NCI-H2171 (cell line): ENCODE measurements at regions not wholly inside any gene's neighbourhood (a gene's known extent, or its start where the extent isn't known, plus 50 kb on each side); places are given as distances from the start of the nearest gene placed in this dataset.

Source experiments
- DNase-seq: peaks from one replicate; lab custom pipeline; 2025; lab: John Stamatoyannopoulos, UW

- DNase-seq: no peak
Observed at GRCh38 chr6:92634561-92634960, 784.8 kb downstream of the EPHA7 start.

GRCh38 chr6:92623431-92623830, 795.9 kb downstream of the EPHA7 start:
- no peak for DNase-seq

DNA sequence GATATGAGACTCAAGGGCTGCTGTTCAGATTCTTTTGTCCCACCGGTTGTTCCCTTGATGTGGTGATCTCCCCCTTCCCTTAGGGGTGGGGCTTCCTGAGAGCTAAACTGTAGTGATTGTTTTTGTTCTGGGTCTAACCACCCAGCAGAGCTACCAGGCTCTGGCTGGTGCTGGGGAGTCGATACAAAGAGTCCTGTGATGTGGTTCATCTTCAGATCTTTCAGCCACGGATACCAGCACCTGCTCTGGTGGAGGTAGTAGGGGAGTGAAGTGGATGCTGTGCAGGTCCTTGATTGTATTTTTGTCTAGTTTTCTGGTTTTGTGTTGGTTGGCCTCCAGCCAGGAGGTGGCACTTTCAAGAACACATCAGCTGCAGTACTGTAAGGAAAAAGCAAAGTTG, 801.6 kb downstream of the EPHA7 start:
- no peak for DNase-seq

GRCh38 chr6:92608751-92609150, 810.6 kb downstream of the EPHA7 start:
- no peak for DNase-seq

DNA sequence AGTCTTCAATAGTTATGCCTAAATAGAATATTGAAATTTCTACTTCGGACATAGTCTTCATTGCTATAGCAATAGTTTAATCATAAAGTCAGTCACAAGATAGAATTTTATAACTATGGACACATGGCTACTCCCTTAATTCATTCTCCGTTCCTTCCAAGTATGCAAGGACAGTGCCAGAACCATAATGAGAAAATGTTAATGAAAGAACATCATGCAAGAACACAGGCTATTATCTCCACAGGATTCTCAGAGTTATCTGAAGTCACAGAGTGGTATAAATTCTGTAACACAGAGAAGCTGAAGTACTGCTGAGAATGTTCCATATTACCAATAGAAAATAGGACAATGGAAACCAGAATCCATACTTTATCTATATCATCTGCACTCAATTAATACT, 826.2 kb downstream of the EPHA7 start:
- DNase-seq: no peak

DNA sequence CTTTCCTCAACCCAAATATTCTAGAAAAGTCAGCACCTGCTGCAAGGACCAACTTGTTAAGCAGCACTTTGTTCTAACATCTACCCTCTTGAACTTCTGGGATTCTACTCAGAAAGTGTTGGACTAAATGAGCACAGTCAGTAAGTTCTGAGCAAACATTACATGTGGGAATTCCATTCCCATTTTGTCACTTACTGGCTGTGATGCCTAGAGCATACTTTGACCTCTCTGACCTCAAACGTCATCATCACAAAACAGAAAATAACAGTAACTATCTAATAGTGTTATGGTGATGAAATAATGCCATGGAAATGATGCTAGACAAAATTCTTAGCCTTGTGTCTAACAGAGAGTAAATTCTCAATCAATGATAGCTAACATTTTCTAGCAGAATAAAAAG, 829.4 kb downstream of the EPHA7 start:
- DNase-seq: no peak

DNA sequence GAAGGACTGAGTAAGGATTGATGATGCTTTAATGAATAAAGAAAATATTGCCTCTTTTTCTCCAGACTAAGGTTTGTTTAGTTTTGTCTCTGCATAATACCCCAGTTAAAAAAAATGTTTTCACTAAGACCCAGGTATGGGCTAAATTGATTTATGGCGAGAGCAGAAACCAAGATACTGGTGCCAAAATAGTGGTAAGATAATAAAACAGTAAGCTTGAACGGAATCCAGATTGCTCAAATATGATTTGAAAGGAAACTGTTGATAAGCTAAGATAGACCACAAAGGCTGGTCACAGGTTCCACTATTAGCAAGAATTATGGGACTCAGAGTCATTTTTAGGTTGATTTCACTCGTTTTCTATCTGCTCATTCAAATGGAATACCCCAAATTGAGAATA, 831.2 kb downstream of the EPHA7 start:
- DNase-seq: no peak

GRCh38 chr6:92587525-92587924, 831.8 kb downstream of the EPHA7 start:
- no peak for DNase-seq

- DNase-seq: no peak
Observed at GRCh38 chr6:92586236-92586977, 833.0 kb downstream of the EPHA7 start.

DNA sequence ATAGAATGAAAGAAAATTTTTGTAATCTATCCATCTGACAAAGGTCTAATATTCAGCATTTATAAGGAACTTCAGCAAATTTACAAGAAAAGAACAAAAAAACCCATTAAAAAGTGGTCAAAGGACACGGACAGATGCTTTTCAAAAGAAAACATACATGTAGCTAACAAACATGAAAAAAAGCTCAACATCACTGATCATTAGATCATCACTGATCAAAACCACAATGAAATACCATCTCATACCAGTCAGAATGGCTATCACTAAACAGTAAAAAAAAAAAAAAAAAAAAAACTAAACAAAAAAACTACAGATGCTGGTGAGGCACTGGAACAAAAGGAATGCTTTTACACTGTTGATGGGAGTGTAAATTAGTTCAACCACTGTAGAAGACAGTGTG, 837.1 kb downstream of the EPHA7 start:
- no peak for DNase-seq

GRCh38 chr6:92577077-92577719, 842.2 kb downstream of the EPHA7 start:
- no peak for DNase-seq

- no peak for DNase-seq
Observed at GRCh38 chr6:92568541-92568940, 850.8 kb downstream of the EPHA7 start.

DNA sequence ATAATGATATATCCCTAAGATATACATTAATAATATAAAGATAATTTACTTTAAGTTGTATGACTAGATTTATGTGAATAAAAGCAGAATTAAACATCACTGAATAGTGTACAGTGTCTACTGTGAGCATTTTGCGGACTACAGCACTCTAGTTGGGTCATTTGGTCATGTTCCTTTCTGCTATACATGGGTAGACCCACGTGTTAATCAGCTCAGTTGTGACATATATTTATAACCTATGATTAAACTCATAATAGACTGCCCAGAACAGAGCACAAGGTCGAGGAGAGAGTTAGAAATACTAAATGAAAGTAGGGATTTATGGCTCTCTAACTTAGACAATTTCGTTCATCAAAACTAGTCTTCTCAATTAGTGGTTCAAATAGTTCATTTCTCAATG, 852.7 kb downstream of the EPHA7 start:
- no peak for DNase-seq

- no peak for DNase-seq
Observed at GRCh38 chr6:92564376-92564775, 855.0 kb downstream of the EPHA7 start.

DNA sequence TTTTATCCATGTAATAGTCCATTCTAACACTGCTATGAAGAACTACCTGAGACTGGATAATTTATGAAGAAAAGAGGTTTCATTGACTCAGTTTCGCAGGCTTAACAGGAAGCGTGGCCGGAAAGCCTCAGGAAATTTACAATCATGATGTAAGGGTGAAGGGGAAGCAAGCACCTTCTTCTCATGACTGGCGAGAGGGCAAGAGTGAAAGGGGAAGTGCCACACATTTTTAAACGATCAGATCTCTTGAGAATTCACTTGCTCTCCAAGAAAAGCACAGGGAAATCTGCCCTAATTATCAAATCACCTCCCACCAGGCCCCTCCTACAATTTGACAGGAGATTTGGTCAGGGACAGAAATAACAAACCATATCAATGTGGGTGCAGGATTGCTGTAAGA, 859.7 kb downstream of the EPHA7 start:
- no peak for DNase-seq

GRCh38 chr6:92559003-92559402, 860.4 kb downstream of the EPHA7 start:
- DNase-seq: no peak

DNA sequence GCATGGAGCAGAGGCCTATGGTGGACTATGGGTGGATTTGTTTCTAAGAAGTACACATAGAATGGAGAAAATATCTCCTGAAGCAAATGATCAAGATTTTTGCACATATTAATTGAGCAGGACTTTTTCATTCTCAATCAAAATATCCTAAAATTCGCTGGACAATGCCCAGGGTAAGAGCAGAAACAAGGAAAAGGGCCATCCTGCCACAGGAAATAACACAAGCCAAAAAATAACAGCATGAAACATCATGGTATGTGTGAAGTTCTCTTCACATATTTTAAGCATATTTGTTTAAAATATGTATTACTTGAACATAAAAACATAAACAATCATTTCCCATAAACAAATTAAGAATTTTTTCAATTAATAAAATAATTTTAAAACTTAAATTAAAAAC, 868.9 kb downstream of the EPHA7 start:
- no peak for DNase-seq

GRCh38 chr6:92545861-92546260, 873.5 kb downstream of the EPHA7 start:
- no peak for DNase-seq

GRCh38 chr6:92541448-92542060, 877.8 kb downstream of the EPHA7 start:
- DNase-seq: no peak

DNA sequence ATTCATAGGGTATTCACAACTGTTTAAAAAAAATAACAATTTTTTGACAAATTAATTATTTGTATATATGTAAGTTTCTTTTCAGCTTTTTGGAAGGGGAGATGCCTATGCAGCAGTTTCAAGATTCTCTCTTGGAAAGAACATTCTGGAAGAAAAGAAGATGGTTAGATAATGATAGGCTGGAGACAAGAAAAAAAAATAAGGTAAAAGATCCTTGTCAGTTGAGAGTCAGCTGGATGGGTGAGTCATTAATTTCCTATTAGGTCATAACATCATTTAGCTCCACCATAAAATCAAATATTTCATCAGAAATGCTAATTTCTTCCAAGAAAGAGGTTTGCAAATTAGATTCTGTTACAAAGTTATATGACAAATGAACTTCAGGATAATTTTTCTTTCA, 880.4 kb downstream of the EPHA7 start:
- DNase-seq: no peak

DNA sequence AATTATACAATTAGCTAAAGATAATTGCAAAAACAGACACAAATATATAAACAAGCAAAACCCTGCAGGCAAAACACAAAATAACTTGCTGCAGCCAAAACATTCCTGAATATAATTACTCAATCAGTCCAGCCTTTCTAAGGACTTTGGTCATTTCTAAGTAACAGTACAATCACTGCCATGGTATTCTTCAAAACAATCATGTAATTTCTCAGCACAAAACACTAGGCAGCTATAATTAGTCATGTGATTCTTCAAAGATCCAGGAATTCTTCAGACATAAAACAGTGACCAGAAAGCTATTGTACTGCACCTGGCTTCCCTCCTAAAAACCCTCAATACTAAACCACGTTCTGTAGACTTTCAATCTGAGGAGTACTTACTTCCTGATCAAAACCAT, 881.1 kb downstream of the EPHA7 start:
- no peak for DNase-seq

DNA sequence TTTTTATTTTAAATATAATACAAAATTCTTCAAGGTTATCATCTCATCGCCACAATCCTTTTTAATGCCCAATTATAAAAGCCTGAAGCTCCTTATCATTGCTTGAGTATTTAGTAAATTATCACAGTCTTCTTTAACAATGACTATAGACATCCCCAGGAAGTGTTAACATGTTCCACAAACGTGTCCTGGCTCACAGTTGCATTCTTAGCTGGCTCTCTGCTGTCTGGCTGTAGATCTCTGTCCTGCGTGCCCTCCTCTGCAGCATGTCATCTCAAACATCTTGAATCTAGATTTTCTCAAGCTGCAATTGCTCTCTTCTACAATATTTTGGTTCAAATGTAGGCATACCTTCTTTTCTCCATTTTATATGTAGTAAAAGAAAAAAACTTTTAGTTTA, 885.2 kb downstream of the EPHA7 start:
- no peak for DNase-seq

GRCh38 chr6:92522589-92522988, 896.8 kb downstream of the EPHA7 start:
- DNase-seq: no peak

- DNase-seq: no peak
Observed at GRCh38 chr6:92521553-92521952, 897.8 kb downstream of the EPHA7 start.
